Keratinocyte (primary cell): ENCODE measurements at regions not wholly inside any gene's neighbourhood (a gene's known extent, or its start where the extent isn't known, plus 50 kb on each side); places are given as distances from the start of the nearest gene placed in this dataset.
"Not testable (repeated sequence)": the region's sequence is repeated elsewhere in the genome, so short reads cannot be mapped to it uniquely, and the experiment has no call there.

ENCODE experiments used
- CTCF ChIP-seq, 3 experiments: IDR thresholded peaks in 1 of 3; conservative IDR thresholded peaks in 1 of 3; optimal IDR thresholded peaks in 1 of 3; 2 replicates in 2 of 3; 3 replicates in 1 of 3; pipeline versions ENCODE3 to v1.5.1; 2011; ENCODE audit warnings: low read length in 3 of 3, mild to moderate bottlenecking in 3 of 3, moderate library complexity in 2 of 3, control low read depth in 1 of 3, inconsistent platforms in 1 of 3; ENCODE audit not compliant: insufficient read depth in 2 of 3; ENCODE audit errors: extremely low read depth in 1 of 3
- EZH2 ChIP-seq: IDR thresholded peaks from one replicate; pipeline ENCODE4 v1.6.1; 2012; ENCODE audit warnings: inconsistent platforms, mild to moderate bottlenecking, low read length, moderate library complexity

GRCh38 chr2:110314472-110314871 lies 102.1 kb upstream of the MTLN start:
- TF ChIP-seq CTCF (optimal IDR thresholded peaks at IDR 0.05 in 1 of 3, IDR thresholded peaks at IDR 0.05 in 1 of 3, conservative IDR thresholded peaks at IDR 0.05 in 1 of 3; ENCODE audit: extremely low read depth in 1 of 3, insufficient read depth in 2 of 3, low read length in 3 of 3); EZH2: not testable (repeated sequence)
